ENCODE measurements at regions not wholly inside any gene's neighbourhood (a gene's known extent, or its start where the extent isn't known, plus 50 kb on each side); places are given as distances from the start of the nearest gene placed in this dataset.

DNA sequence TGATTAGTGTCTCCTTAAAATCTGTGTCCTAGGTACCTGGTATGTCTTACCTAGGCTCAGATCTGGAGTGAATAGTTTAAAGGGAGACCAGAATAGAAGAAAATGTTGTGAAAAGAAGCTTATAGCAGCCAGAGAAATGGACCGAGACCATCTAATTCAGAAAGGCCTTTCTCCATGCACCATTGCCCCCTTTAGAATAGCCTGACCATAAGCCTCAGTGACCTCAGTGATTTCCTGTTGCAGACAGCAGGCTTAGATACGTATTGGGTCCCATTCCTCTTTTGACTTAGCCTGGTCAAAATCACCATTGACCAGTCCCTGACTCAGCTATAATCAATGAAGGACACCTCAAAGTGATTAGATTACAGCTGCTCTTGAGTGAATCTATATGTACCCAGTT is 690.7 kb upstream of the KLHL29 start:
- POLR2A ChIA-PET = no interaction called here
- Histone ChIP-seq H3K27ac (ENCODE audit: low read length) (no peak overlapping the region), H3K4me3 (ENCODE audit: low read depth in 2 of 2, low read length in 2 of 2) (no peak overlapping the region), H3K4me1 (ENCODE audit: control insufficient read depth, insufficient read depth, low read length) (no peaks in the 10 kb centered on the region), H3K36me3 (ENCODE audit: control insufficient read depth, insufficient read depth, low read length) (no peaks in the 10 kb centered on the region), H3K9me3 (ENCODE audit: control insufficient read depth, insufficient read depth, low read depth, low read length) (no peaks in the 10 kb centered on the region), H3K27me3 (ENCODE audit: control insufficient read depth, insufficient read depth, low read length) (no peaks in the 10 kb centered on the region)
- TF ChIP-seq, protein P1, sequence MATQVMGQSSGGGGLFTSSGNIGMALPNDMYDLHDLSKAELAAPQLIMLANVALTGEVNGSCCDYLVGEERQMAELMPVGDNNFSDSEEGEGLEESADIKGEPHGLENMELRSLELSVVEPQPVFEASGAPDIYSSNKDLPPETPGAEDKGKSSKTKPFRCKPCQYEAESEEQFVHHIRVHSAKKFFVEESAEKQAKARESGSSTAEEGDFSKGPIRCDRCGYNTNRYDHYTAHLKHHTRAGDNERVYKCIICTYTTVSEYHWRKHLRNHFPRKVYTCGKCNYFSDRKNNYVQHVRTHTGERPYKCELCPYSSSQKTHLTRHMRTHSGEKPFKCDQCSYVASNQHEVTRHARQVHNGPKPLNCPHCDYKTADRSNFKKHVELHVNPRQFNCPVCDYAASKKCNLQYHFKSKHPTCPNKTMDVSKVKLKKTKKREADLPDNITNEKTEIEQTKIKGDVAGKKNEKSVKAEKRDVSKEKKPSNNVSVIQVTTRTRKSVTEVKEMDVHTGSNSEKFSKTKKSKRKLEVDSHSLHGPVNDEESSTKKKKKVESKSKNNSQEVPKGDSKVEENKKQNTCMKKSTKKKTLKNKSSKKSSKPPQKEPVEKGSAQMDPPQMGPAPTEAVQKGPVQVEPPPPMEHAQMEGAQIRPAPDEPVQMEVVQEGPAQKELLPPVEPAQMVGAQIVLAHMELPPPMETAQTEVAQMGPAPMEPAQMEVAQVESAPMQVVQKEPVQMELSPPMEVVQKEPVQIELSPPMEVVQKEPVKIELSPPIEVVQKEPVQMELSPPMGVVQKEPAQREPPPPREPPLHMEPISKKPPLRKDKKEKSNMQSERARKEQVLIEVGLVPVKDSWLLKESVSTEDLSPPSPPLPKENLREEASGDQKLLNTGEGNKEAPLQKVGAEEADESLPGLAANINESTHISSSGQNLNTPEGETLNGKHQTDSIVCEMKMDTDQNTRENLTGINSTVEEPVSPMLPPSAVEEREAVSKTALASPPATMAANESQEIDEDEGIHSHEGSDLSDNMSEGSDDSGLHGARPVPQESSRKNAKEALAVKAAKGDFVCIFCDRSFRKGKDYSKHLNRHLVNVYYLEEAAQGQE (IDR thresholded peaks at IDR 0.05; ENCODE audit: insufficient read depth in 1 of 2, low read depth in 2 of 2, low read length in 1 of 2) = no peak
- TF ChIP-seq SIN3A (IDR thresholded peaks at IDR 0.05; ENCODE audit: borderline replicate concordance, insufficient read depth, low read depth, low read length) = no peak
- TF ChIP-seq TCF7L2 (IDR thresholded peaks at IDR 0.05; ENCODE audit: low read depth, low read length) = no peak
- TF ChIP-seq, protein P2, sequence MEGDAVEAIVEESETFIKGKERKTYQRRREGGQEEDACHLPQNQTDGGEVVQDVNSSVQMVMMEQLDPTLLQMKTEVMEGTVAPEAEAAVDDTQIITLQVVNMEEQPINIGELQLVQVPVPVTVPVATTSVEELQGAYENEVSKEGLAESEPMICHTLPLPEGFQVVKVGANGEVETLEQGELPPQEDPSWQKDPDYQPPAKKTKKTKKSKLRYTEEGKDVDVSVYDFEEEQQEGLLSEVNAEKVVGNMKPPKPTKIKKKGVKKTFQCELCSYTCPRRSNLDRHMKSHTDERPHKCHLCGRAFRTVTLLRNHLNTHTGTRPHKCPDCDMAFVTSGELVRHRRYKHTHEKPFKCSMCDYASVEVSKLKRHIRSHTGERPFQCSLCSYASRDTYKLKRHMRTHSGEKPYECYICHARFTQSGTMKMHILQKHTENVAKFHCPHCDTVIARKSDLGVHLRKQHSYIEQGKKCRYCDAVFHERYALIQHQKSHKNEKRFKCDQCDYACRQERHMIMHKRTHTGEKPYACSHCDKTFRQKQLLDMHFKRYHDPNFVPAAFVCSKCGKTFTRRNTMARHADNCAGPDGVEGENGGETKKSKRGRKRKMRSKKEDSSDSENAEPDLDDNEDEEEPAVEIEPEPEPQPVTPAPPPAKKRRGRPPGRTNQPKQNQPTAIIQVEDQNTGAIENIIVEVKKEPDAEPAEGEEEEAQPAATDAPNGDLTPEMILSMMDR (IDR thresholded peaks at IDR 0.05) = no peak
- no peak for TF ChIP-seq POLR2AphosphoS5 (IDR thresholded peaks at IDR 0.05; ENCODE audit: low read depth, low read length)
- in situ Hi-C loops (cut with HindIII; ENCODE audit: low pct_unique_long_range_greater_than_20kb, low sequenced_read_pairs) (no loop called here), intact Hi-C loops (cut with micrococcal nuclease; ENCODE audit: unreplicated experiment) (no loop called here)
- CTCF ChIA-PET = no interaction called here
- no peak for ATAC-seq
- BruUV-seq (replicated peaks) = no TSS peak
- no peak for DNase-seq (ENCODE audit: low read depth, low spot score)

DNA sequence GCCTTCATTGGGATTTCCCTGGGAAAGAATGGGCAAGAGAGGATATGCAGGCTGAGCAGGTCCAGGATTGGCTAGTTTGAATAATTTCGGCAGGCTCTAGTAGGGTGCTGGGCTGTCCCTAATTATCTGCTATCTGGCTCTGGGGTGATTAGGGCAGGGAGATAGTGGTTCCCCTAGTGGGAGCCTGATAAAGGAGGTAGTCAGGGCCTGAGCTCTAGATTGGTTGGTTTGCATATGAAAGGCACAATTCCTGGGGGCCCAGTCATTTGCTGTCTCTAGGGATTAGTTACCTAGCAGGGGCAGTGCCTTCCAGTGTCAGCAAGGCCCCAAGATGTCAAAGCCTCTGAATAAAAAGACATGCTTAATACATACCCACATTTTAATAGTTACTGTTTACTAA is 690.1 kb upstream of the KLHL29 start:
- POLR2A ChIA-PET = no interaction called here
- intact Hi-C loops (cut with micrococcal nuclease; ENCODE audit: unreplicated experiment) = no loop called here
- no peaks in the 10 kb centered on the region for H3K27me3 ChIP-seq (ENCODE audit: control insufficient read depth, insufficient read depth, low read length)
- CTCF ChIA-PET = no interaction called here
- TF ChIP-seq TCF7L2 (IDR thresholded peaks at IDR 0.05; ENCODE audit: low read depth, low read length) (no peak), SIN3A (IDR thresholded peaks at IDR 0.05; ENCODE audit: borderline replicate concordance, insufficient read depth, low read depth, low read length) (no peak), POLR2AphosphoS5 (IDR thresholded peaks at IDR 0.05; ENCODE audit: low read depth, low read length) (no peak)
- TF ChIP-seq, protein P1 (IDR thresholded peaks at IDR 0.05; ENCODE audit: insufficient read depth in 1 of 2, low read depth in 2 of 2, low read length in 1 of 2) = no peak
- TF ChIP-seq, protein P2 (IDR thresholded peaks at IDR 0.05) = no peak
- in situ Hi-C loops (cut with HindIII; ENCODE audit: low pct_unique_long_range_greater_than_20kb, low sequenced_read_pairs) = no loop called here
- H3K4me1 ChIP-seq (ENCODE audit: control insufficient read depth, insufficient read depth, low read length) = no peaks in the 10 kb centered on the region
- ATAC-seq (no peak), DNase-seq (ENCODE audit: low read depth, low spot score) (no peak)
- H3K36me3 ChIP-seq (ENCODE audit: control insufficient read depth, insufficient read depth, low read length) = no peaks in the 10 kb centered on the region
- BruUV-seq (replicated peaks) = no TSS peak
- H3K27ac ChIP-seq (ENCODE audit: low read length) = no peak overlapping the region
- no peaks in the 10 kb centered on the region for H3K9me3 ChIP-seq (ENCODE audit: control insufficient read depth, insufficient read depth, low read depth, low read length)
- H3K4me3 ChIP-seq (ENCODE audit: low read depth in 2 of 2, low read length in 2 of 2) = no peak overlapping the region

Data from Panc1 (cell line).